ENCODE measurements at regions not wholly inside any gene's neighbourhood (a gene's known extent, or its start where the extent isn't known, plus 50 kb on each side); places are given as distances from the start of the nearest gene placed in this dataset.

GRCh38 chr5:68432682-68433081 lies 217.1 kb downstream of the PIK3R1 start:
- Histone ChIP-seq H3K9ac (ENCODE audit: insufficient read length) (no peak overlapping the region), H3K36me3 (ENCODE audit: insufficient read depth, low read length) (no peaks in the 10 kb centered on the region), H3K4me3 (no peak overlapping the region), H3K27ac (no peak overlapping the region), H3K9me3 (ENCODE audit: low read depth, low read length) (no peaks in the 10 kb centered on the region)
- TF ChIP-seq POLR2AphosphoS5 (IDR thresholded peaks at IDR 0.05; ENCODE audit: borderline replicate concordance, low read depth, low read length) (no peak), FOXP2 (optimal IDR thresholded peaks at IDR 0.05; ENCODE audit: control extremely low read depth, extremely low read length, insufficient read depth) (no peak), EZH2 (IDR thresholded peaks at IDR 0.05) (no peak)
- no peak for DNase-seq (ENCODE audit: low read depth, low spot score)

DNA sequence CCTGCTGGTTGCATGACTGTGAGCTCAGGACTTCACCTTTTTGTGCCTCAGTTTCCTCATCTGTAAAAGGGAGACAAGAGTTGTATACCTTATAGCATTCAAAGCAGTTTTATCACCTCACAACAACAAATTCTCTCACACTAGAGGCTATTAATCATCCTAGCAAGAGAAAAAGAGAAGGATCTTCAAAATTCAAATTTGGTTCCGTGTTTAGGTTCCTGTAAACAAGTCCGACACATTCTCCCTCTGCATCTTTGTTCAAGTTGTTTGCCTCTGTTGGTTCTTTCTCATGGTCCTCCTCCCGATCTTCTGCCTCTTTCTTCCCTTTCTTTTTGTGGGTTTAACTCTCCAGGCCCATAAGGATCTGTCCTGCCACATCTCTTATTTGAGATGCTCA lies 218.0 kb downstream of the PIK3R1 start:
- DNase-seq (ENCODE audit: low read depth, low spot score): no peak
- H3K36me3 ChIP-seq (ENCODE audit: insufficient read depth, low read length): no peaks in the 10 kb centered on the region
- H3K4me3 ChIP-seq: no peak overlapping the region
- H3K27ac ChIP-seq: no peak overlapping the region
- no peak for TF ChIP-seq POLR2AphosphoS5 (IDR thresholded peaks at IDR 0.05; ENCODE audit: borderline replicate concordance, low read depth, low read length)
- TF ChIP-seq FOXP2 (optimal IDR thresholded peaks at IDR 0.05; ENCODE audit: control extremely low read depth, extremely low read length, insufficient read depth): no peak
- TF ChIP-seq EZH2 (IDR thresholded peaks at IDR 0.05): no peak
- no peak overlapping the region for H3K9ac ChIP-seq (ENCODE audit: insufficient read length)
- H3K9me3 ChIP-seq (ENCODE audit: low read depth, low read length): no peaks in the 10 kb centered on the region

DNA sequence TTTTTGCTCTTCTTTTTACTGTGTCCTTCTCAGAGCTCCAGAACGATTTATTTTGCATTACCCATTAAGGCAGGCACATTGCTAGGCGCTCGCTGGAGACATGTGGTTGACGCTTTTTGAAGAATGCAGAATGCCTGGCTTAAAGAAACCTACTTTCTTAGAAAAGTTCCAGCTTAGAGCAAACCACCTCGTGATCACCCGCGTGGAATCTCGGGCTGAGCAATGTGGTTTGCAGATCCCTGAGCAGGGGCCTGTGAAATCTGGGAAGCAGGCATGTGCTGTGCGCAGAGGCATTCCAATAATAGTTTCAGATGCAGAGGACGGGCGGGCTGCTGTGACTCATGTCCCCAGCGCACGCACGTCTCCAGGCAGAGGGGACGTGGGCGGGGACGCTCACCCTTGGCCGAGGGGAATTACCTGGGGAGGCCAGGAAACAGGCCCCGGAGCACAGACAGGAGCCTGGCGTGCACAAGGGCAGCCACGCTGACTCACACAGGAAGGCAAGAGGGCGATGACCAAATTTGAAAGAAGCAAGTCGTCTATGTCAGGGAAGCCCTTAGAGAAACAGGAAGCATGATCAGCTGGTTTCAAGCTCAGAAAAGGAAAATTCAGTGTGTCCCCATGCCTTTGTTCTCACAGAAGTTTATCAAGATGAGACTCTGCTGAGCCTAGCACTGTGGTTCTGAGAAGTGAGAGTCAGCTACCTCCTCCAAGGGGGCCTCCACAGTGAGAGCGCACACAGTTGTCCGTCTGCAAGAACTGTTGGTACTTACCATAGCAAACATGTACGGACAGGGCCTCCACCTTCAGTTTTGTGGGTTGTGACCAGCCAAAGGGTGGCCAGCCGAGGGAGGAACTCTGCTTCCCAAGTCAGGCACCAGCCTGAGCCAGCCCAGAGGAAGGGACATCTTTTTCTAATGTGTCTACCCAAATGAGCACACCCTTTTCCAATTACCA lies 218.6 kb downstream of the PIK3R1 start:
- no peaks in the 10 kb centered on the region for H3K36me3 ChIP-seq (ENCODE audit: insufficient read depth, low read length)
- H3K9me3 ChIP-seq (ENCODE audit: low read depth, low read length): no peaks in the 10 kb centered on the region
- H3K4me3 ChIP-seq: no peak overlapping the region
- H3K27ac ChIP-seq: no peak overlapping the region
- TF ChIP-seq FOXP2 (optimal IDR thresholded peaks at IDR 0.05; ENCODE audit: control extremely low read depth, extremely low read length, insufficient read depth) (no peak), EZH2 (IDR thresholded peaks at IDR 0.05) (no peak), POLR2AphosphoS5 (IDR thresholded peaks at IDR 0.05; ENCODE audit: borderline replicate concordance, low read depth, low read length) (no peak)
- H3K9ac ChIP-seq (ENCODE audit: insufficient read length): no peak overlapping the region
- DNase-seq (ENCODE audit: low read depth, low spot score): no peak

GRCh38 chr5:68435611-68436010 lies 220.1 kb downstream of the PIK3R1 start:
- no peak overlapping the region for H3K4me3 ChIP-seq
- no peaks in the 10 kb centered on the region for H3K9me3 ChIP-seq (ENCODE audit: low read depth, low read length)
- H3K36me3 ChIP-seq (ENCODE audit: insufficient read depth, low read length): no peaks in the 10 kb centered on the region
- no peak overlapping the region for H3K27ac ChIP-seq
- TF ChIP-seq EZH2 (IDR thresholded peaks at IDR 0.05): no peak
- no peak for DNase-seq (ENCODE audit: low read depth, low spot score)
- no peak overlapping the region for H3K9ac ChIP-seq (ENCODE audit: insufficient read length)

GRCh38 chr5:68436686-68437520 lies 221.3 kb downstream of the PIK3R1 start:
- no peak for DNase-seq (ENCODE audit: low read depth, low spot score)
- no peak overlapping the region for H3K9ac ChIP-seq (ENCODE audit: insufficient read length)
- H3K27ac ChIP-seq: no peak overlapping the region

DNA sequence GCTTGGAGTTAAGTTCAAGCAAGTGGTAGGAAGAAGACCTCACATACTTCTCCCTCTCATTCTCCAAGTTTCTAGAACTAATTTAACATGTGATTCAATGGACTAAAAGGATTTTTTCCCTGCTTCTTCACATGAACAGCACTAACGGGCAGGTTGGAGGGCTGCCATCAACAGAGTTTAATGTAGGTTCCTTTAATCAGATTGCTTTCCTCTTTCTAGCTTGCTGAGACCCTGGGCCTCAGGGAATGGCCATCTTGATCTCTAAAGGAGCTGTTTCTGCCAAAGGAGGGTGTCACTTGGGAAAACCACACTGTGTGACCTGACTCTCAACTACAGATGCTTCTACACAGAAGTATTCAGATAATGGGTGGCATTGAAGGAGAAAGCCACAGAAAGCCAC lies 223.3 kb downstream of the PIK3R1 start:
- TF ChIP-seq EZH2 (IDR thresholded peaks at IDR 0.05): no peak
- TF ChIP-seq FOXP2 (optimal IDR thresholded peaks at IDR 0.05; ENCODE audit: control extremely low read depth, extremely low read length, insufficient read depth): no peak
- TF ChIP-seq POLR2AphosphoS5 (IDR thresholded peaks at IDR 0.05; ENCODE audit: borderline replicate concordance, low read depth, low read length): no peak
- no peaks in the 10 kb centered on the region for H3K36me3 ChIP-seq (ENCODE audit: insufficient read depth, low read length)
- H3K27ac ChIP-seq: no peak overlapping the region
- H3K4me3 ChIP-seq: no peak overlapping the region
- DNase-seq (ENCODE audit: low read depth, low spot score): no peak
- H3K9ac ChIP-seq (ENCODE audit: insufficient read length): no peak overlapping the region
- no peaks in the 10 kb centered on the region for H3K9me3 ChIP-seq (ENCODE audit: low read depth, low read length)

More at GRCh38 chr5:68436686-68437520, 221.3 kb downstream of the PIK3R1 start:
- no peaks in the 10 kb centered on the region for H3K9me3 ChIP-seq (ENCODE audit: low read depth, low read length)
- H3K36me3 ChIP-seq (ENCODE audit: insufficient read depth, low read length): no peaks in the 10 kb centered on the region
- TF ChIP-seq EZH2 (IDR thresholded peaks at IDR 0.05): no peak
- no peak for TF ChIP-seq FOXP2 (optimal IDR thresholded peaks at IDR 0.05; ENCODE audit: control extremely low read depth, extremely low read length, insufficient read depth)
- TF ChIP-seq POLR2AphosphoS5 (IDR thresholded peaks at IDR 0.05; ENCODE audit: borderline replicate concordance, low read depth, low read length): no peak
- no peak overlapping the region for H3K4me3 ChIP-seq

GRCh38 chr5:68440245-68440644 lies 224.7 kb downstream of the PIK3R1 start:
- no peak for DNase-seq (ENCODE audit: low read depth, low spot score)
- Histone ChIP-seq H3K27ac (no peak overlapping the region), H3K9me3 (ENCODE audit: low read depth, low read length) (no peaks in the 10 kb centered on the region), H3K9ac (ENCODE audit: insufficient read length) (no peak overlapping the region), H3K36me3 (ENCODE audit: insufficient read depth, low read length) (no peaks in the 10 kb centered on the region), H3K4me3 (no peak overlapping the region)
- TF ChIP-seq POLR2AphosphoS5 (IDR thresholded peaks at IDR 0.05; ENCODE audit: borderline replicate concordance, low read depth, low read length) (no peak), FOXP2 (optimal IDR thresholded peaks at IDR 0.05; ENCODE audit: control extremely low read depth, extremely low read length, insufficient read depth) (no peak), EZH2 (IDR thresholded peaks at IDR 0.05) (no peak)

DNA sequence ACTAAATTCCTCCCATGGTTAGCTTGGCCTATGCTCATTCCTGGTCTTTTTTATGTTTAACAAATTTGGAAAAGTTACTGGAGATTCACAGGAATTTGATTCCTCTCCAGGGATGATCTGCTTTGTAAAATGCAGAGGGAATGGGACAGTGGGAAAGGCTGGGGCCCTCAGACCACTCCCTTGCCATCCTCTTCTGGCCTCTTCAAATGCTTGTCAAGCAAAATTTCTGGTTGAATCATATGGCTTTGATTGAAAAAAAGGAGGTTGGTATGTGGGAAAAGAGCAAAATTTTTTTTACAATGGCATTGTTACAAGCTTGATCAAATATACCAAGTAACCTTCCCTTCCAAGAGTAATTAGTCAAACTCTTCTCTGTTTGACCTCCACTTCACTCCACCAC lies 225.1 kb downstream of the PIK3R1 start:
- H3K4me3 ChIP-seq: no peak overlapping the region
- no peaks in the 10 kb centered on the region for H3K9me3 ChIP-seq (ENCODE audit: low read depth, low read length)
- no peak overlapping the region for H3K9ac ChIP-seq (ENCODE audit: insufficient read length)
- no peak for DNase-seq (ENCODE audit: low read depth, low spot score)
- TF ChIP-seq FOXP2 (optimal IDR thresholded peaks at IDR 0.05; ENCODE audit: control extremely low read depth, extremely low read length, insufficient read depth) (no peak), POLR2AphosphoS5 (IDR thresholded peaks at IDR 0.05; ENCODE audit: borderline replicate concordance, low read depth, low read length) (no peak), EZH2 (IDR thresholded peaks at IDR 0.05) (no peak)
- H3K27ac ChIP-seq: no peak overlapping the region
- H3K36me3 ChIP-seq (ENCODE audit: insufficient read depth, low read length): no peaks in the 10 kb centered on the region
